Neural cell (in vitro differentiated cells): ENCODE measurements at regions not wholly inside any gene's neighbourhood (a gene's known extent, or its start where the extent isn't known, plus 50 kb on each side); places are given as distances from the start of the nearest gene placed in this dataset.

Experiments
- H2AFZ ChIP-seq: fragments of 200-600, 300-800 bp; sonication (generic), shearing (Covaris generic); 2 replicates; pipeline ENCODE4 v1.6.0; 2014; ENCODE audit warnings: low read depth, mild to moderate bottlenecking, antibody characterized with exemption, low read length, moderate library complexity
- H3F3A ChIP-seq: fragments of 200-600 bp; shearing (Covaris generic); 2 replicates; pipeline ENCODE4 v1.6.1; 2016; ENCODE audit warnings: mild to moderate bottlenecking, moderate library complexity, mixed read lengths, antibody characterized with exemption, low read length; ENCODE audit not compliant: insufficient read depth, poor library complexity, severe bottlenecking
- H3K27ac ChIP-seq: fragments of 200-600, 300-800 bp; sonication (generic), shearing (Covaris generic); 2 replicates; pipeline ENCODE4 v1.5.1; 2014; ENCODE audit warnings: mild to moderate bottlenecking, low read length, moderate library complexity
- H3K27me3 ChIP-seq: fragments of 300-800, 200-600 bp; sonication (generic), shearing (Covaris generic); 2 replicates; pipeline ENCODE4 v1.6.0; 2014; ENCODE audit warnings: mild to moderate bottlenecking, low read depth, low read length, moderate library complexity; ENCODE audit not compliant: insufficient read depth
- H3K36me3 ChIP-seq: fragments of 300-800, 200-600 bp; sonication (generic), shearing (Covaris generic); 2 replicates; pipeline ENCODE4 v1.5.1; 2014; ENCODE audit warnings: mild to moderate bottlenecking, antibody characterized with exemption, low read length, moderate library complexity; ENCODE audit not compliant: insufficient read depth
- H3K4me2 ChIP-seq: fragments of 300-800, 200-600 bp; sonication (generic), shearing (Covaris generic); 2 replicates; pipeline ENCODE4 v1.6.0; 2014; ENCODE audit warnings: mild to moderate bottlenecking, low read length
- H3K4me3 ChIP-seq: fragments of 300-800, 200-600 bp; sonication (generic), shearing (Covaris generic); 2 replicates; pipeline ENCODE4 v1.5.1; 2014; ENCODE audit warnings: mild to moderate bottlenecking, low read length, moderate library complexity
- H3K79me2 ChIP-seq: fragments of 200-600 bp; shearing (Covaris generic); replicated peaks from 2 replicates; pipeline ENCODE4 v1.6.0; 2014; ENCODE audit warnings: mild to moderate bottlenecking, low read length, moderate library complexity; ENCODE audit not compliant: insufficient read depth
- H3K9ac ChIP-seq: fragments of 300-800, 200-600 bp; sonication (generic), shearing (Covaris generic); 2 replicates; pipeline ENCODE4 v1.6.1; 2016; ENCODE audit warnings: mild to moderate bottlenecking, low read length, mixed read lengths
- H3K9me2 ChIP-seq: fragments of 200-600 bp; shearing (Covaris generic); 2 replicates; pipeline ENCODE4 v1.6.1; 2016; ENCODE audit warnings: mild to moderate bottlenecking, low read length, mixed read lengths; ENCODE audit not compliant: insufficient read depth
- H3K9me3 ChIP-seq: fragments of 200-600, 300-800 bp; sonication (generic), shearing (Covaris generic); 2 replicates; pipeline ENCODE4 v1.6.1; 2016; ENCODE audit warnings: mild to moderate bottlenecking, mixed run types, low read length, moderate library complexity, mixed read lengths
- H4K20me1 ChIP-seq: fragments of 200-600 bp; shearing (Covaris generic); 2 replicates; pipeline ENCODE4 v1.6.1; 2016; ENCODE audit warnings: mild to moderate bottlenecking, mixed run types; ENCODE audit not compliant: insufficient read depth
- EP300 ChIP-seq: fragments of 450-650 bp; conservative IDR thresholded peaks from 2 replicates; pipeline ENCODE4 v1.6.1; 2014; ENCODE audit warnings: antibody characterized with exemption, mild to moderate bottlenecking, moderate library complexity; ENCODE audit not compliant: poor library complexity, severe bottlenecking
- EZH2 ChIP-seq: fragments of 200-600, 300-800 bp; shearing (Covaris generic), sonication (generic); IDR thresholded peaks from 2 replicates; pipeline ENCODE4 v1.6.1; 2014; ENCODE audit warnings: antibody characterized with exemption, low read length, borderline replicate concordance, mild to moderate bottlenecking; ENCODE audit not compliant: insufficient read depth, poor library complexity, severe bottlenecking
- MXI1 ChIP-seq: fragments of 450-650 bp; conservative IDR thresholded peaks from 2 replicates; pipeline ENCODE4 v1.6.1; 2014; ENCODE audit warnings: antibody characterized with exemption, mild to moderate bottlenecking; ENCODE audit not compliant: poor library complexity, severe bottlenecking
- POLR2AphosphoS5 ChIP-seq: IDR thresholded peaks from 2 replicates; pipeline ENCODE4 v1.6.1; 2012
- RAD21 ChIP-seq: fragments of 450-650 bp; conservative IDR thresholded peaks from 2 replicates; pipeline ENCODE4 v1.6.1; 2014; ENCODE audit warnings: antibody characterized with exemption, mild to moderate bottlenecking, moderate library complexity
- SMC3 ChIP-seq: fragments of 450-650 bp; conservative IDR thresholded peaks from 2 replicates; pipeline ENCODE4 v1.6.1; 2014; ENCODE audit warnings: antibody characterized with exemption, mild to moderate bottlenecking, moderate library complexity; ENCODE audit not compliant: poor library complexity
- TAF1 ChIP-seq: IDR thresholded peaks from 2 replicates; pipeline ENCODE4 v1.6.1; 2012; ENCODE audit warnings: low read depth
- TF ChIP-seq, protein P1 (sequence below): IDR thresholded peaks from 2 replicates; pipeline ENCODE4 v1.6.1; 2012; ENCODE audit warnings: borderline replicate concordance
- TF ChIP-seq, protein P2 (sequence below): fragments of 450-650 bp; IDR thresholded peaks from 2 replicates; pipeline ENCODE4 v1.5.1; 2014; ENCODE audit warnings: antibody characterized with exemption, mild to moderate bottlenecking, moderate library complexity; ENCODE audit not compliant: poor library complexity, severe bottlenecking

DNA sequence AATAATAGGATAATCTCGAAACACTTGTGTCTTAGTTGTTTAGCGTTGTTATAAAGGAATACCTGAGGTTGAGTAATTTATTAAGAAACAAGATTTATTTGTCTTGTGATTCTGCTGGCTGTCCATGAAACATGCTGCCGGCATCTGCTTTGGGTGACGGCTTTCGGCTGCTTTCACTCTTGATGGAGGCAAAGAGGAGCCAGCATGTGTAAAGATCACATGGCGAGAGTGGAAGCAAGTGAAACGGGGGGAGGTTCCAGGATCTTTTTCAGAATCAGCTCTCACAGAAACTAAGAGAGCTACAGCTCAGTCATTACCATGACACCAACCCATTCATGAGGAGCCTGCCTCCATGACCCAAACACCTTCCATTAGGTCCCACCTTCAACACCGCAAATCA lies 402.8 kb downstream of the CDC14C start:
- H3F3A ChIP-seq: no peaks in the 10 kb centered on the region
- no peak overlapping the region for H3K4me2 ChIP-seq
- no peak overlapping the region for H2AFZ ChIP-seq
- H3K27ac ChIP-seq: no peak overlapping the region
- H3K9ac ChIP-seq: no peak overlapping the region
- H4K20me1 ChIP-seq: no peaks in the 10 kb centered on the region
- no peaks in the 10 kb centered on the region for H3K9me3 ChIP-seq
- H3K4me3 ChIP-seq: no peak overlapping the region
- H3K36me3 ChIP-seq: no peaks in the 10 kb centered on the region
- no peaks in the 10 kb centered on the region for H3K27me3 ChIP-seq
- no peaks in the 10 kb centered on the region for H3K79me2 ChIP-seq
- TF ChIP-seq EP300: no peak
- TF ChIP-seq, protein P1, sequence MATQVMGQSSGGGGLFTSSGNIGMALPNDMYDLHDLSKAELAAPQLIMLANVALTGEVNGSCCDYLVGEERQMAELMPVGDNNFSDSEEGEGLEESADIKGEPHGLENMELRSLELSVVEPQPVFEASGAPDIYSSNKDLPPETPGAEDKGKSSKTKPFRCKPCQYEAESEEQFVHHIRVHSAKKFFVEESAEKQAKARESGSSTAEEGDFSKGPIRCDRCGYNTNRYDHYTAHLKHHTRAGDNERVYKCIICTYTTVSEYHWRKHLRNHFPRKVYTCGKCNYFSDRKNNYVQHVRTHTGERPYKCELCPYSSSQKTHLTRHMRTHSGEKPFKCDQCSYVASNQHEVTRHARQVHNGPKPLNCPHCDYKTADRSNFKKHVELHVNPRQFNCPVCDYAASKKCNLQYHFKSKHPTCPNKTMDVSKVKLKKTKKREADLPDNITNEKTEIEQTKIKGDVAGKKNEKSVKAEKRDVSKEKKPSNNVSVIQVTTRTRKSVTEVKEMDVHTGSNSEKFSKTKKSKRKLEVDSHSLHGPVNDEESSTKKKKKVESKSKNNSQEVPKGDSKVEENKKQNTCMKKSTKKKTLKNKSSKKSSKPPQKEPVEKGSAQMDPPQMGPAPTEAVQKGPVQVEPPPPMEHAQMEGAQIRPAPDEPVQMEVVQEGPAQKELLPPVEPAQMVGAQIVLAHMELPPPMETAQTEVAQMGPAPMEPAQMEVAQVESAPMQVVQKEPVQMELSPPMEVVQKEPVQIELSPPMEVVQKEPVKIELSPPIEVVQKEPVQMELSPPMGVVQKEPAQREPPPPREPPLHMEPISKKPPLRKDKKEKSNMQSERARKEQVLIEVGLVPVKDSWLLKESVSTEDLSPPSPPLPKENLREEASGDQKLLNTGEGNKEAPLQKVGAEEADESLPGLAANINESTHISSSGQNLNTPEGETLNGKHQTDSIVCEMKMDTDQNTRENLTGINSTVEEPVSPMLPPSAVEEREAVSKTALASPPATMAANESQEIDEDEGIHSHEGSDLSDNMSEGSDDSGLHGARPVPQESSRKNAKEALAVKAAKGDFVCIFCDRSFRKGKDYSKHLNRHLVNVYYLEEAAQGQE: no peak
- no peak for TF ChIP-seq EZH2
- no peak for TF ChIP-seq SMC3
- no peak for TF ChIP-seq RAD21
- TF ChIP-seq, protein P2, sequence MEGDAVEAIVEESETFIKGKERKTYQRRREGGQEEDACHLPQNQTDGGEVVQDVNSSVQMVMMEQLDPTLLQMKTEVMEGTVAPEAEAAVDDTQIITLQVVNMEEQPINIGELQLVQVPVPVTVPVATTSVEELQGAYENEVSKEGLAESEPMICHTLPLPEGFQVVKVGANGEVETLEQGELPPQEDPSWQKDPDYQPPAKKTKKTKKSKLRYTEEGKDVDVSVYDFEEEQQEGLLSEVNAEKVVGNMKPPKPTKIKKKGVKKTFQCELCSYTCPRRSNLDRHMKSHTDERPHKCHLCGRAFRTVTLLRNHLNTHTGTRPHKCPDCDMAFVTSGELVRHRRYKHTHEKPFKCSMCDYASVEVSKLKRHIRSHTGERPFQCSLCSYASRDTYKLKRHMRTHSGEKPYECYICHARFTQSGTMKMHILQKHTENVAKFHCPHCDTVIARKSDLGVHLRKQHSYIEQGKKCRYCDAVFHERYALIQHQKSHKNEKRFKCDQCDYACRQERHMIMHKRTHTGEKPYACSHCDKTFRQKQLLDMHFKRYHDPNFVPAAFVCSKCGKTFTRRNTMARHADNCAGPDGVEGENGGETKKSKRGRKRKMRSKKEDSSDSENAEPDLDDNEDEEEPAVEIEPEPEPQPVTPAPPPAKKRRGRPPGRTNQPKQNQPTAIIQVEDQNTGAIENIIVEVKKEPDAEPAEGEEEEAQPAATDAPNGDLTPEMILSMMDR: no peak
- H3K9me2 ChIP-seq: no peaks in the 10 kb centered on the region

GRCh38 chr7:49333180-49333881 lies 409.0 kb downstream of the CDC14C start:
- no peaks in the 10 kb centered on the region for H3K27me3 ChIP-seq

More at GRCh38 chr7:49333180-49333881, 409.0 kb downstream of the CDC14C start:
- no peak overlapping the region for H2AFZ ChIP-seq
- no peak overlapping the region for H3K9ac ChIP-seq
- H3K27ac ChIP-seq: no peak overlapping the region
- H3F3A ChIP-seq: no peaks in the 10 kb centered on the region
- H3K36me3 ChIP-seq: no peaks in the 10 kb centered on the region
- H3K79me2 ChIP-seq: no peaks in the 10 kb centered on the region
- no peaks in the 10 kb centered on the region for H3K9me2 ChIP-seq
- no peak overlapping the region for H3K4me3 ChIP-seq
- H3K4me2 ChIP-seq: no peak overlapping the region
- H3K9me3 ChIP-seq: no peaks in the 10 kb centered on the region
- H4K20me1 ChIP-seq: no peaks in the 10 kb centered on the region
- TF ChIP-seq SMC3 (no peak), EZH2 (no peak), EP300 (no peak), MXI1 (no peak), TAF1 (no peak), POLR2AphosphoS5 (no peak), RAD21 (no peak)
- TF ChIP-seq, protein P1: no peak
- TF ChIP-seq, protein P2: no peak
